Gastrocnemius medialis (tissue), 4 donors: ENCODE measurements at regions not wholly inside any gene's neighbourhood (a gene's known extent, or its start where the extent isn't known, plus 50 kb on each side); places are given as distances from the start of the nearest gene placed in this dataset.

Experiments used
- CTCF ChIP-seq, 5 experiments: fragments of 450-650 bp in 3 of 5; fragments of 200-600 bp in 2 of 5; sonication (generic) in 2 of 5; IDR thresholded peaks in 4 of 5; conservative IDR thresholded peaks in 1 of 5; 1 replicate in 4 of 5; 2 replicates in 1 of 5; pipeline ENCODE4 v1.5.1; 2016 to 2019; ENCODE audit warnings: antibody characterized with exemption in 5 of 5, mild to moderate bottlenecking in 3 of 5, moderate library complexity in 3 of 5
- POLR2A ChIP-seq, 2 donors: fragments of 450-650 bp; IDR thresholded peaks; one replicate each; pipeline ENCODE4 v1.6.1; 2017; ENCODE audit warnings: antibody characterized with exemption in 2 of 2, mild to moderate bottlenecking in 2 of 2, moderate library complexity in 2 of 2

- TF ChIP-seq CTCF (IDR thresholded peaks at IDR 0.05 in 4 of 5, conservative IDR thresholded peaks at IDR 0.05 in 1 of 5), result no peak
- TF ChIP-seq POLR2A (IDR thresholded peaks at IDR 0.05), result no peak
Measured at GRCh38 chr17:13129356-13129755, 111.5 kb upstream of the ELAC2 start.
